GM12872 (cell line): ENCODE measurements at regions not wholly inside any gene's neighbourhood (a gene's known extent, or its start where the extent isn't known, plus 50 kb on each side); places are given as distances from the start of the nearest gene placed in this dataset.
A peak's percentile ranks its signal among the peaks of the same experiment; 100 is the strongest.

Experiments
- CTCF ChIP-seq: IDR thresholded peaks from 3 replicates; pipeline ENCODE4 v1.5.1; 2011; ENCODE audit warnings: low read depth, mild to moderate bottlenecking, low read length, moderate library complexity; ENCODE audit not compliant: insufficient read depth

- TF ChIP-seq CTCF: no peak
These were observed 268.3 kb upstream of the OR4E1 start for GRCh38 chr14:21941885-21942284.

DNA sequence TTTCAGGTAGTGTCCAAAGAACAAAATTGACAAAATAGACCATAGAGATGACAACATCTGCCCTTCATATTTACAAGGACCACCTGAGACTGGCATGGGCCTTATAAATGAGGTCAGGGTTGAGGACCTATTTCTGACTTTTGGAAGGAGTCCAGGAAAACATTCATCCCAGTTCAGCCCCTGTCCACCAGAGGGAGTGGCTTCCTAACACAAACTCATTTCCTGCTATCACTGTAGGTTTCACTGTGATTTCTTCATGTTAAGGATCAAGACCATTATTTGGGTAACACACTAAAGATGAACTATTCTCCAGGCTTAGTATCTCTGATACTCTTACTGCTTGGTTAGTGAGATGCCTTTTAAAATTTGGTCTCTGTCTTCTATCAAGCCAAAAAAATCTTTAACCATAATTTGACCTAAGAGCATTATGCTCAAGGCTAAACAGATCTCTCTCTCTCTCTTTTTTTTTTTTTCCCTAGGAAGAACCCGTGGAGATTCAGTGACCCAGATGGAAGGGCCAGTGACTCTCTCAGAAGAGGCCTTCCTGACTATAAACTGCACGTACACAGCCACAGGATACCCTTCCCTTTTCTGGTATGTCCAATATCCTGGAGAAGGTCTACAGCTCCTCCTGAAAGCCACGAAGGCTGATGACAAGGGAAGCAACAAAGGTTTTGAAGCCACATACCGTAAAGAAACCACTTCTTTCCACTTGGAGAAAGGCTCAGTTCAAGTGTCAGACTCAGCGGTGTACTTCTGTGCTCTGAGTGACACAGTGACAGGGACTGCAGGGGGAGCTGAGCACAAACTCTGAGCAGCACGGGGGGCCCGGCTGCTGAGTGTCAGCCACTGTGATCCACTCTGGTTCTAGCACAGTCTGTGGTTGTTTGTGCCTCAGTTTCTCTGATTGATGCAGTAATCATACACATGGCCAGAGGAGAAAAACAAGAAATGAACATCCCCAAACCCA lies 267.6 kb upstream of the OR4E1 start:
- peak; percentile 67 for TF ChIP-seq CTCF

DNA sequence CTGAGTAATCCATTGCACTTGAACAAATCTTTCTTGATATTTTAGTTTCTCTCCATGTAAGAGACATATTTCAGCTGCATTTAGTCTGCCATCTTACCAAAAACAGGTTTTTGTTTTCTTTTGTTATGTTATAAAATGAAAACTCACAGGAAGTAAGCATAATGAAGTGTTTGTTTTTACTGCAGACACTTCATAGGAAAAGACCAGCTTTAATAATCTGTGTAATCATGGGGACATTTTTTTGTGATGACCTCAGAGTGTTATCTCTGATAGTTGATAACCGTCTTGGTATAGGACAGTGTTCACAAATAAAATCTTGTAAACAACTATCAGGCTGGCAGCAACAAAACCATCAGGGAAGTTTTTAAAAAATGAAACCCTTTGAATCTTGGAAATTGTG lies 266.2 kb upstream of the OR4E1 start:
- TF ChIP-seq CTCF: no peak

DNA sequence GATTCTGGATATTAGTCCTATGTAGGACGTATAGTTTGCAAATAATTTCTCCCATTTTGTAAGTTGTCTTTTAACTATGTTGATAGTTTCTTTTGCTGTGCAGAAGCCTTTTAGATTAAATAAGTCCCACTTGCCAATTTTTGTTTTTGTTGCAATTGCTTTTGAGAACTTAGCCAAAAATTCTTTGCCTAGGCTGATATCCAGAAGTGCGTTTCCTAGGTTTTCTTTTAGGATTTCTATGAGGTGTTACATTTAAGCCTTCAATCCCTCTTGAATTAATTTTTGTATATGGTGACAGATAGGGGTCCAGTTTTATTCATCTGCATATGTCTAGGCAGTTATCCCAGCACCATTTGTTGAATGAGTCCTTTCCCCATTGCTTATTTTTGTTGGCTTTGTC lies 264.4 kb upstream of the OR4E1 start:
- TF ChIP-seq CTCF: no peak

DNA sequence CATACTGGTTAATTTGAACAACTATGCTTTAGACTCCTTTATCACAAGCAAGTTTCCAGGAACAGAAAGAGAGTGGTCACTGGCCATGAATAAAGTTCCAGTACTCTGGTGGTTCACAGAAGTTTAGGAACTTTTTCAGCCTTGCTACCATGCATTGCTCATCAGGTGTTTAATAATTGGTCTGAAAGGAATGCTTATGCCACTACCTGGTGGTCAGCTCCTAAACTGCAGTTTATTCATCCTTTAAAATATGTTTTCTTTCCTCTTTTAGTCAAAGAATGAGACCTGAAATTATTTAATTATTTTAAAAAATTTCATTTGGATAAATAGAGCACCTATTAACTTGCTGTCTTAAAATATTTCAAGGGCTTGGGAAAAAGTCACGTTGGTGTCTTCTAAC lies 260.1 kb upstream of the OR4E1 start:
- TF ChIP-seq CTCF: peak; percentile 29; the same call in 1 of the 3 replicates

DNA sequence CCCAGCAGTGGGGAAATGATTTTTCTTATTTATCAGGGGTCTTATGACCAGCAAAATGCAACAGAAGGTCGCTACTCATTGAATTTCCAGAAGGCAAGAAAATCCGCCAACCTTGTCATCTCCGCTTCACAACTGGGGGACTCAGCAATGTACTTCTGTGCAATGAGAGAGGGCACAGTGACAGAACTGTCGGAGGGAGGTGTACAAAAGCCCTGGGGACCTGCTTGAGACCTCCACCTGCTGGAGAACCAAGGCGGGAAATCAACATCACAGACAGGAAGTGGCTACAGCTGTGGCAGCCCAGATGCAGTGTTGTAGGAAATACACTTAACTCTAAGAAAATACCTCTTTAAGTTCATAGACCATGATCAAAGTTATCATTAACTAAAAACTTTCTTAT lies 250.9 kb upstream of the OR4E1 start:
- peak; percentile 38; the same call in 1 of the 3 replicates for TF ChIP-seq CTCF

GRCh38 chr14:21923820-21924219 lies 250.2 kb upstream of the OR4E1 start:
- no peak for TF ChIP-seq CTCF
